GM12801 (cell line): ENCODE measurements at regions not wholly inside any gene's neighbourhood (a gene's known extent, or its start where the extent isn't known, plus 50 kb on each side); places are given as distances from the start of the nearest gene placed in this dataset.

Source experiments
- CTCF ChIP-seq: IDR thresholded peaks from one replicate; pipeline ENCODE4 v1.5.1; 2011; ENCODE audit warnings: control low read depth; ENCODE audit not compliant: insufficient read length; ENCODE audit errors: extremely low read depth

DNA sequence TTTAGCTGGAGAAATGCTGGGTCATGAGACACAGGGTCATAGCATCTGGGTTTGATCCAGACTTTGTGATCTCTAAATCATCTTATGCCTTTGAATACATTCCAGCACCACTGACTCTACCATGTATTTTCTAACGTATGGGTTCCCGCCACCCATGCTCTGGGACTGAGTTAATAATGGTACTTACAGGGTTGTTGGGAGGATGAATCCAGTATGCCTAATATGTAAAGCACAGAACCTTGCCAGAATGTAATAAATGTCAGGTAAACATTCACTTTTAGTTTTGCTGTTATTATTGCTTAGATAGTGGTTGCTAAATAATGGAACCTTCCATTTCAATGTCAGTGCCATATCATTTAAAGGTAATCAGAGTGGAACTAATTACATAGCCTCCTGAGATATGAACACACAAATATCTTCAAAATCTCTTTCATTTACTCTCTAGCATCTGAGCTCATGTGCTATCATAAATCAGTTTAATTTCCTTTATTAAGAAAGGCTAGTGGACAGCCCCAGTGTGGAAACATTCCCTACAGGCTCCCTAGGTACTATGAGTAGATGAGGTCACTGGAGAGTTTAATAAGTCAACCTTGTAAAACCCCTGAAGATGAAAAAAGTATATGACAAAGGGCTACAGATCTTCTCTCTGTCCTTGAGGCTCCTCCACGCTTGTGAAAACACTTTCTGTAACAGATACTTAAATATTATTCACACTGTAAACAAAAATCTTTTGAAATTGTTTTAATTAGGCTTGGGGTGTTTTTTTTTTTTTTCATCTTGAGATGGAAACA, 226.6 kb downstream of the ALDH8A1 start:
- TF ChIP-seq CTCF, result no peak

GRCh38 chr6:134722200-134722870, 227.6 kb downstream of the ALDH8A1 start:
- TF ChIP-seq CTCF, result no peak

DNA sequence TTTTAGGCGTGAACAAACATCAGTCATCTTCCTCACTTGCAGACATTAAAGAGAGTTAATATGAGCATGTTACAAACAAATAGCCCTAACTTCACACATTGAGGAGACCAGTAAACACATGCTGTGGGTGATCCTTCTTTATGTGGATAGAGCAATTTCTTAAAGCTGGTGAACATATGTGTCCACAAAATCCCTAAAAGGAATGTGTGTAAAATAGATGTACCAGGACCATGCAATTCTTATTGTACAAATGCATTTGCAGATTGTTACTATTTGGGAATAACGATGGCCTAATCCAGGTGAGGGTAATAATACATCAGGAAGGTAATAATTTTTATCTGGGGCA, 228.9 kb downstream of the ALDH8A1 start:
- TF ChIP-seq CTCF, result no peak

DNA sequence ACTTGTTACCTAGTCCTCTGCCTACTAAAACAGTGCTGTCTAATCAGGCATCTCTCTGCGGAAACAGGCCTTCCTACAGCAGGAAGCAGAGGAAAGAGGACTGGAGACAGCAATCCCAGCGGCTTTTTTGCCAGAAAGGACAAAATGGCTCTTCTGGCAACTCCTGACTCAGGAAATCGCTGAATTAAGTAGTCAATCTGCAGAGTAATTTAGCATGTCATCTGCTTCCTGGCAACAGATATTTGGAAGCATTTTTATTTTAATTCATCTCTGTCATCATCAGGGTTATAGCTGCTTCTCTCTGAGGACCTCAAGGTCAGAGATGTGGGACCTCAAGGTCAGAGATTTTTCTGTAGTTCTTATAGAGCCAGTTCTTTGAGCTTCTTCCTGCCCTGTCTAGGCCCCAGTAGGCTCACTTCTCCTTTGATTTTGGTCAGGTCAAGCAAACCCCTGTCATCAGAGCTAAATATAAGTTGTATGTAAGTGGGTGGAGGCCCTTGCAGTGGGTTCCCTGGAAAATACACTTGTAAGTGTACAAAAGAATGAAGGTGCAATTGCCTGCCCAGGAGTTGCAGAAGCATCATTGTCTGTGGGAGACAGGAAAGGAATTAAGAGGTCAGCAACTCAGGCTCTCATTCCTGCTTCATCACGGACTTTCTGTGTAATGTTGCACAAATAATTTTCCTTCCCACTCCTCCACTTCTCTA, 229.4 kb downstream of the ALDH8A1 start:
- TF ChIP-seq CTCF, result no peak

- no peak for TF ChIP-seq CTCF
These were observed 230.0 kb downstream of the ALDH8A1 start for GRCh38 chr6:134719911-134720310.

GRCh38 chr6:134719286-134719685, 230.6 kb downstream of the ALDH8A1 start:
- TF ChIP-seq CTCF, result no peak

- no peak for TF ChIP-seq CTCF
These were observed 235.2 kb downstream of the ALDH8A1 start for GRCh38 chr6:134714679-134715078.
